ENCODE measurements at regions not wholly inside any gene's neighbourhood (a gene's known extent, or its start where the extent isn't known, plus 50 kb on each side); places are given as distances from the start of the nearest gene placed in this dataset.

GRCh38 chr2:19525313-19525712 is 166.9 kb upstream of the OSR1 start:
- intact Hi-C loops (cut with DNase I): no loop called here
- Histone ChIP-seq H3K36me3 (no peaks in the 10 kb centered on the region), H3K4me3 (no peak overlapping the region), H3K4me1 (no peaks in the 10 kb centered on the region), H3K27me3 (no peaks in the 10 kb centered on the region), H3K9me3 (no peaks in the 10 kb centered on the region), H3K27ac (no peak overlapping the region)
- TF ChIP-seq CTCF (IDR thresholded peaks at IDR 0.05) (no peak), POLR2A (IDR thresholded peaks at IDR 0.05) (no peak), POLR2AphosphoS5 (IDR thresholded peaks at IDR 0.05; ENCODE audit: insufficient read depth in 1 of 2, low read depth in 1 of 2) (no peak)
- no peak for DNase-seq (ENCODE audit: extremely low spot score in 2 of 2)

DNA sequence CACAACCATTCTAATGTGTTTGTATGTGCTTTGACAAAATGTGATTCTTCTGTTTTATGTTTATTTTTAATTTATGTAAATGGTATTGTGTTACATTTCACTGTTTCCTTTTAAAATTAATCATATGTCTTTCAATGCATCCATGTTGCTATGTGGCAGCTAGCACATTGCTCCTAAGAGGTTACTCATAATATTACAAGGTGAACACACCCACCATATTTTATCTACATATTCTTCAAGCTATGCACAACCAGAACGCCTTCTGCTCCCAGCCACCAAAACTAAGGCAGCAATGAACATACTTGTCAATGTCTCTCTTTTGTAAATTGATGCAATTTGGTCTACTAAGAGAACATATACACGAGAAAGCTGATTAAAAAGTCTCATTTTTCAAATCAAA is 160.6 kb upstream of the OSR1 start:
- Histone ChIP-seq H3K9me3 (no peaks in the 10 kb centered on the region), H3K4me3 (no peak overlapping the region), H3K4me1 (no peaks in the 10 kb centered on the region), H3K36me3 (no peaks in the 10 kb centered on the region), H3K27ac (no peak overlapping the region), H3K27me3 (no peaks in the 10 kb centered on the region)
- no peak for DNase-seq (ENCODE audit: extremely low spot score in 2 of 2)
- TF ChIP-seq POLR2AphosphoS5 (IDR thresholded peaks at IDR 0.05; ENCODE audit: insufficient read depth in 1 of 2, low read depth in 1 of 2) (no peak), POLR2A (IDR thresholded peaks at IDR 0.05) (no peak), CTCF (IDR thresholded peaks at IDR 0.05) (no peak)
- intact Hi-C loops (cut with DNase I): no loop called here

- H3K27me3 ChIP-seq: no peaks in the 10 kb centered on the region
- no peaks in the 10 kb centered on the region for H3K9me3 ChIP-seq
- no peaks in the 10 kb centered on the region for H3K4me1 ChIP-seq
- no peak overlapping the region for H3K4me3 ChIP-seq
- TF ChIP-seq CTCF (IDR thresholded peaks at IDR 0.05): no peak
- TF ChIP-seq POLR2AphosphoS5 (IDR thresholded peaks at IDR 0.05; ENCODE audit: insufficient read depth in 1 of 2, low read depth in 1 of 2): no peak
- TF ChIP-seq POLR2A (IDR thresholded peaks at IDR 0.05): no peak
- DNase-seq (ENCODE audit: extremely low spot score in 2 of 2): no peak
- no peaks in the 10 kb centered on the region for H3K36me3 ChIP-seq
- H3K27ac ChIP-seq: no peak overlapping the region
- intact Hi-C loops (cut with DNase I): no loop called here
Observed at GRCh38 chr2:19507137-19507536, 148.7 kb upstream of the OSR1 start.

DNA sequence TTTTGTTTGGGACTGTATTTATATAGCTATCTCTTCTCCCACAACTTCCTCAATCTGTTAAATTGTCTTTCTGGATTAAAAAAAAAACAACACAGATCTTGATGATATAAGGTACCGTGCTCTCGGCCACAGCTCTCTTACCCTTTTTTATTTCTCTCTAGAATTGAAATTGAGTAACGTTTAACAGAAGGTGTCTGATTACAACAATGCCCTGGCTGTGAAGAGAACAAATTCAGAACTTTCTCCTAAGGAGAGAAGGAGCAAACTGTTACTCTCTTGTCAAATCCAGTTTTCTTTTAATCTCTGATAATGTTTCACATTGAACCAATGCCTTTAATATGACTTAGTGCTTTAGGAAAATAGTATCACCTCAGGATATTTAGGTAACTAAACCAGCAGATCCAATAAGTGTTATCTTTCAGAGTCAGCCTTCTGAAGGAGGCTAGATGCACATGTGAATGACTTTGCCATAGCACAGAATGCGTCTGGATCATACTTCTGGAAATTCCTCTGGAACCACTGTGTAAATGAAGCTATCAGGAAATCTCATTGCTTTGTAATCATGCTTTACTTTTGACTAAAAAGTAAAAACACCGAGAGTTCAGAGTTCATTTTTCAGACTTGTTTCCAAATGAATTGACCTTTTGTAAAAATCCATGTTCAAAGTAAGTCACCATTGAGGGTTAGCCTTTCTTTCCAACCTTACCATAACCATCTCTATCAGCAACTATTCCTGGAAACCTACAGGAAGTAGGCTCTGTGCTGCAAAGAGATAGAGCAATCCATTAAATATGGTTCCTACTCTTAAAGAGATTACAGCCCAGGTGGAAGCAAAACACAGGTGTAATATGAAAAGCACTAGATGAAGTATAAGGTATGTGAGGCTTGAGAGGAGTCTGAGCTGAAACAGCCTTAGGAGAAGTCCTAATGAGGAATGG is 147.0 kb upstream of the OSR1 start:
- H3K9me3 ChIP-seq: no peaks in the 10 kb centered on the region
- DNase-seq (ENCODE audit: extremely low spot score in 2 of 2): no peak
- TF ChIP-seq CTCF (IDR thresholded peaks at IDR 0.05) (no peak), POLR2AphosphoS5 (IDR thresholded peaks at IDR 0.05; ENCODE audit: insufficient read depth in 1 of 2, low read depth in 1 of 2) (no peak)
- H3K27me3 ChIP-seq: no peaks in the 10 kb centered on the region
- no peaks in the 10 kb centered on the region for H3K4me1 ChIP-seq
- H3K27ac ChIP-seq: no peak overlapping the region
- no peak overlapping the region for H3K4me3 ChIP-seq
- H3K36me3 ChIP-seq: no peaks in the 10 kb centered on the region
- intact Hi-C loops (cut with DNase I): no loop called here

Data from vagina (tissue), 2 donors.